ENCODE measurements at regions not wholly inside any gene's neighbourhood (a gene's known extent, or its start where the extent isn't known, plus 50 kb on each side); places are given as distances from the start of the nearest gene placed in this dataset.

- TF ChIP-seq, protein P1, sequence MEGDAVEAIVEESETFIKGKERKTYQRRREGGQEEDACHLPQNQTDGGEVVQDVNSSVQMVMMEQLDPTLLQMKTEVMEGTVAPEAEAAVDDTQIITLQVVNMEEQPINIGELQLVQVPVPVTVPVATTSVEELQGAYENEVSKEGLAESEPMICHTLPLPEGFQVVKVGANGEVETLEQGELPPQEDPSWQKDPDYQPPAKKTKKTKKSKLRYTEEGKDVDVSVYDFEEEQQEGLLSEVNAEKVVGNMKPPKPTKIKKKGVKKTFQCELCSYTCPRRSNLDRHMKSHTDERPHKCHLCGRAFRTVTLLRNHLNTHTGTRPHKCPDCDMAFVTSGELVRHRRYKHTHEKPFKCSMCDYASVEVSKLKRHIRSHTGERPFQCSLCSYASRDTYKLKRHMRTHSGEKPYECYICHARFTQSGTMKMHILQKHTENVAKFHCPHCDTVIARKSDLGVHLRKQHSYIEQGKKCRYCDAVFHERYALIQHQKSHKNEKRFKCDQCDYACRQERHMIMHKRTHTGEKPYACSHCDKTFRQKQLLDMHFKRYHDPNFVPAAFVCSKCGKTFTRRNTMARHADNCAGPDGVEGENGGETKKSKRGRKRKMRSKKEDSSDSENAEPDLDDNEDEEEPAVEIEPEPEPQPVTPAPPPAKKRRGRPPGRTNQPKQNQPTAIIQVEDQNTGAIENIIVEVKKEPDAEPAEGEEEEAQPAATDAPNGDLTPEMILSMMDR (IDR thresholded peaks at IDR 0.05; ENCODE audit: borderline replicate concordance): no peak
- H3K4me3 ChIP-seq: no peak overlapping the region
- H3K4me1 ChIP-seq: no peaks in the 10 kb centered on the region
- no peak for DNase-seq
- no peaks in the 10 kb centered on the region for H3K27me3 ChIP-seq (ENCODE audit: low read depth)
- intact Hi-C loops (cut with micrococcal nuclease): no loop called here
- no peak overlapping the region for H3K27ac ChIP-seq (replicated peaks)
- H3K36me3 ChIP-seq: no peaks in the 10 kb centered on the region
- H3K9me3 ChIP-seq (replicated peaks): no peaks in the 10 kb centered on the region
These were observed 405.6 kb upstream of the TOM1L1 start for GRCh38 chr17:54494721-54495715.

- Histone ChIP-seq H3K9me3 (replicated peaks) (no peaks in the 10 kb centered on the region), H3K27ac (replicated peaks) (no peak overlapping the region), H3K4me1 (no peaks in the 10 kb centered on the region), H3K4me3 (no peak overlapping the region), H3K36me3 (no peaks in the 10 kb centered on the region), H3K27me3 (ENCODE audit: low read depth) (no peaks in the 10 kb centered on the region)
- no peak for DNase-seq
- TF ChIP-seq, protein P1 (IDR thresholded peaks at IDR 0.05; ENCODE audit: borderline replicate concordance): no peak
- intact Hi-C loops (cut with micrococcal nuclease): no loop called here
These were observed 395.2 kb upstream of the TOM1L1 start for GRCh38 chr17:54505404-54505803.

DNA sequence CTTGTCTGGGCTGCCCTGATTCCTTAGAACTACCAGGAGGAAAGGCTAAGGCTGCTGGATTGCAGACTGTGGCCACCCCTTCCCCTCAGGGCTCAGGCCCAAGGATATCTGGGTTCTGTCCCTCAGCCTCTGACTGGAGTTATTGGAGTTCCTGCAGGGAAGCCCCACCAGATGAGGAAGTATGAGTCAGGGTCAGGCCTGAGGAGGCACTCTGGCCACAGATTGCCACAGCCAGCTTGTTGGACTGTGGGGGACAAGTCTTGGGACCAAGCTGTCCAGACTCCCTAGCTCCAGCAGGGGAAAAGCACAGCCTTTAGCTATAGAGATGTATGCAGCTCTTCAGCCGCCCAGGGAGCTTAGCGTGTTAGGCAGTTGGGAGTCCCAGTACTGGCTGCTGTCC, 381.9 kb upstream of the TOM1L1 start:
- Histone ChIP-seq H3K9me3 (replicated peaks) (peaks cover 3% of the 10 kb centered on the region), H3K27me3 (ENCODE audit: low read depth) (no peaks in the 10 kb centered on the region), H3K27ac (replicated peaks) (no peak overlapping the region), H3K36me3 (no peaks in the 10 kb centered on the region), H3K4me3 (no peak overlapping the region), H3K4me1 (no peaks in the 10 kb centered on the region)
- no peak for DNase-seq
- intact Hi-C loops (cut with micrococcal nuclease): no loop called here
- TF ChIP-seq, protein P1 (IDR thresholded peaks at IDR 0.05; ENCODE audit: borderline replicate concordance): no peak

DNA sequence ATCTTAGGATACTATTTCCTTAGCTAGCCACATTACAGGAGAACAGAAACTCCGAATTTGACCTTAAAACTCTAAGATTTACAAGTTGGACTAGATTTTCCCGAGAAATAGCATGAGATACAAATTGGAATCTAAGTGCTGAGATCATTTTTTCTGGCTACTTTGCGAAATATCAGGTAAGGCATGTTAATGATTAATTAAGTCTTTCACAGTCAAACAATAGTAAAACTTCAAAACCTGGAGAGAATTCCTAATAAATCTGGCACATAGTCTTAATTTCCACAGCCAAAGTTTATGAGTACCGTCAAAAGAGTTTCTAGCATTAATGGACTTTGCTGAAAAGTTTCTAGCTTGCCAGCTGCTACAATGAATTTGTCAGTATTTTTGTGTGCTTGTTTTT, 379.5 kb upstream of the TOM1L1 start:
- no peaks in the 10 kb centered on the region for H3K9me3 ChIP-seq (replicated peaks)
- no peak overlapping the region for H3K4me3 ChIP-seq
- no peak overlapping the region for H3K27ac ChIP-seq (replicated peaks)
- H3K27me3 ChIP-seq (ENCODE audit: low read depth): no peaks in the 10 kb centered on the region
- no peak for DNase-seq
- intact Hi-C loops (cut with micrococcal nuclease): no loop called here
- H3K36me3 ChIP-seq: no peaks in the 10 kb centered on the region
- TF ChIP-seq, protein P1 (IDR thresholded peaks at IDR 0.05; ENCODE audit: borderline replicate concordance): no peak
- no peaks in the 10 kb centered on the region for H3K4me1 ChIP-seq

GRCh38 chr17:54524501-54524900, 376.2 kb upstream of the TOM1L1 start:
- no peak for DNase-seq
- Histone ChIP-seq H3K27me3 (ENCODE audit: low read depth) (no peaks in the 10 kb centered on the region), H3K9me3 (replicated peaks) (no peaks in the 10 kb centered on the region), H3K4me1 (no peaks in the 10 kb centered on the region), H3K4me3 (no peak overlapping the region), H3K27ac (replicated peaks) (no peak overlapping the region), H3K36me3 (no peaks in the 10 kb centered on the region)
- TF ChIP-seq, protein P1 (IDR thresholded peaks at IDR 0.05; ENCODE audit: borderline replicate concordance): no peak
- intact Hi-C loops (cut with micrococcal nuclease): no loop called here
